ENCODE measurements at regions not wholly inside any gene's neighbourhood (a gene's known extent, or its start where the extent isn't known, plus 50 kb on each side); places are given as distances from the start of the nearest gene placed in this dataset.
A peak's percentile ranks its signal among the peaks of the same experiment; 100 is the strongest.

- Histone ChIP-seq H3K9ac (ENCODE audit: insufficient read depth in 1 of 2, low read depth in 2 of 2, low read length in 2 of 2) (no peak overlapping the region), H3K4me3 (no peak overlapping the region), H3K9me3 (replicated peaks; ENCODE audit: control insufficient read depth, insufficient read depth, low read depth, low read length) (no peaks in the 10 kb centered on the region; the same call in 1 of the 2 replicates), H3K36me3 (ENCODE audit: control insufficient read depth, insufficient read depth, low read length) (no peaks in the 10 kb centered on the region), H3K27me3 (ENCODE audit: control insufficient read depth in 2 of 2, insufficient read depth in 2 of 2, low read length in 2 of 2) (no peaks in the 10 kb centered on the region), H3K27ac (ENCODE audit: extremely low read depth, low read depth, low read length) (no peak overlapping the region), H3K79me2 (ENCODE audit: control insufficient read depth, insufficient read depth, low read length) (no peaks in the 10 kb centered on the region), H2AFZ (ENCODE audit: low read depth, low read length) (peak overlapping the region; percentile 40; the same call in 1 of the 2 replicates), H4K20me1 (replicated peaks; ENCODE audit: control insufficient read depth, insufficient read depth, low read length) (no peaks in the 10 kb centered on the region), H3K4me1 (replicated peaks in 1 of 2; ENCODE audit: control insufficient read depth in 2 of 2, insufficient read depth in 2 of 2, low read length in 2 of 2) (peaks cover 0 to 2% of the 10 kb centered on the region in 2 experiments; a peak in 2 of 5 replicates), H3K4me2 (ENCODE audit: insufficient read depth, low read length) (no peak overlapping the region), H3K9me1 (ENCODE audit: control insufficient read depth, insufficient read depth, low read length) (no peaks in the 10 kb centered on the region)
- ATAC-seq, result no peak
- WGBS (ENCODE audit: insufficient coverage, low coverage, missing lambda C conversion rate), result 16% methylated on average over 3 of the region's 3 CpGs
- in situ Hi-C loops (cut with MboI) (no loop called here), intact Hi-C loops (cut with micrococcal nuclease) (no loop called here)
- DNase-seq (ENCODE audit: extremely low read depth in 1 of 4, low spot score in 3 of 4), result no peak
- no peak for FAIRE-seq
- TF ChIP-seq SMARCB1 (IDR thresholded peaks at IDR 0.05; ENCODE audit: insufficient read length, low read depth), result no peak
- TF ChIP-seq E4F1 (CRISPR knock-in tag; IDR thresholded peaks at IDR 0.05; ENCODE audit: borderline replicate concordance), result no peak
- TF ChIP-seq BMI1 (IDR thresholded peaks at IDR 0.05; ENCODE audit: low read length), result no peak
- no peak for TF ChIP-seq PHTF2 (CRISPR knock-in tag; IDR thresholded peaks at IDR 0.05)
- ChIA-PET CTCF (ENCODE audit: low intra/inter-chr PET ratio) (no interaction called here), POLR2A (no interaction called here)
- BruUV-seq (replicated peaks), result no TSS peak
These were observed 216.6 kb upstream of the KCNJ16 start for GRCh38 chr17:69858460-69858859.

Measured in K562 (cell line).